Spleen (tissue), 7 donors: ENCODE measurements at regions not wholly inside any gene's neighbourhood (a gene's known extent, or its start where the extent isn't known, plus 50 kb on each side); places are given as distances from the start of the nearest gene placed in this dataset.

Source experiments
- CTCF ChIP-seq, 11 experiments: fragments of 200-600 bp in 7 of 11; fragments of 450-650 bp in 4 of 11; sonication (generic) in 4 of 11; IDR thresholded peaks in 8 of 11; conservative IDR thresholded peaks in 3 of 11; 1 replicate in 7 of 11; 2 replicates in 4 of 11; pipeline versions ENCODE4 v1.4.0 to v1.8.0; 2016 to 2021; ENCODE audit warnings: antibody characterized with exemption in 11 of 11, inconsistent platforms in 4 of 11, mild to moderate bottlenecking in 1 of 11
- POLR2A ChIP-seq, 3 donors: fragments of 450-650 bp; IDR thresholded peaks; one replicate each; pipeline ENCODE4 v1.5.1; 2017; ENCODE audit warnings: antibody characterized with exemption in 3 of 3, mild to moderate bottlenecking in 1 of 3
- donor health status: DM: no; HTN: no; CAD: no; lungs with moderate emphysema.
- donor health status: DM: no; HTN: no; CAD: no.
- donor health status: DM: no; HTN: no; CAD: no.

GRCh38 chr4:155073852-155074251 is 134.6 kb upstream of the NPY2R start:
- no peak for TF ChIP-seq CTCF (IDR thresholded peaks at IDR 0.05 in 8 of 11, conservative IDR thresholded peaks at IDR 0.05 in 3 of 11)
- TF ChIP-seq POLR2A (IDR thresholded peaks at IDR 0.05): no peak
